ENCODE measurements at regions not wholly inside any gene's neighbourhood (a gene's known extent, or its start where the extent isn't known, plus 50 kb on each side); places are given as distances from the start of the nearest gene placed in this dataset.

GRCh38 chr11:114883472-114883871 is 205.1 kb downstream of the NXPE2 start:
- CTCF ChIA-PET = no interaction called here
- Mint-ChIP-seq H3K4me3 (ENCODE audit: low read depth, unreplicated experiment) (no peak overlapping the region), H3K27me3 (ENCODE audit: unreplicated experiment) (no peaks in the 10 kb centered on the region), H3K9me3 (ENCODE audit: low read depth, unreplicated experiment) (peaks cover 9% of the 10 kb centered on the region), H3K36me3 (ENCODE audit: insufficient read depth, unreplicated experiment) (no peaks in the 10 kb centered on the region), H3K4me1 (ENCODE audit: low read depth, unreplicated experiment) (no peaks in the 10 kb centered on the region), H3K27ac (ENCODE audit: unreplicated experiment) (no peak overlapping the region)
- no peak for TF ChIP-seq CTCF (IDR thresholded peaks at IDR 0.05; ENCODE audit: unreplicated experiment)
- DNase-seq = no peak
- intact Hi-C loops (cut with micrococcal nuclease; ENCODE audit: unreplicated experiment) = no loop called here
- BruUV-seq (replicated peaks) = no TSS peak

- Mint-ChIP-seq H3K36me3 (ENCODE audit: insufficient read depth, unreplicated experiment) (no peaks in the 10 kb centered on the region), H3K4me1 (ENCODE audit: low read depth, unreplicated experiment) (no peaks in the 10 kb centered on the region), H3K27ac (ENCODE audit: unreplicated experiment) (no peak overlapping the region), H3K4me3 (ENCODE audit: low read depth, unreplicated experiment) (no peak overlapping the region), H3K27me3 (ENCODE audit: unreplicated experiment) (no peaks in the 10 kb centered on the region), H3K9me3 (ENCODE audit: low read depth, unreplicated experiment) (peaks cover 14% of the 10 kb centered on the region)
- BruUV-seq (replicated peaks) = no TSS peak
- CTCF ChIA-PET = no interaction called here
- TF ChIP-seq CTCF (IDR thresholded peaks at IDR 0.05; ENCODE audit: unreplicated experiment) = no peak
- intact Hi-C loops (cut with micrococcal nuclease; ENCODE audit: unreplicated experiment) = no loop called here
- DNase-seq = no peak
Measured at GRCh38 chr11:114886644-114887265, 208.4 kb downstream of the NXPE2 start.

- intact Hi-C loops (cut with micrococcal nuclease; ENCODE audit: unreplicated experiment) = no loop called here
- Mint-ChIP-seq H3K27ac (ENCODE audit: unreplicated experiment) (no peak overlapping the region), H3K9me3 (ENCODE audit: low read depth, unreplicated experiment) (peaks cover 14% of the 10 kb centered on the region), H3K36me3 (ENCODE audit: insufficient read depth, unreplicated experiment) (no peaks in the 10 kb centered on the region), H3K4me1 (ENCODE audit: low read depth, unreplicated experiment) (no peaks in the 10 kb centered on the region), H3K27me3 (ENCODE audit: unreplicated experiment) (no peaks in the 10 kb centered on the region), H3K4me3 (ENCODE audit: low read depth, unreplicated experiment) (no peak overlapping the region)
- no peak for DNase-seq
- no peak for TF ChIP-seq CTCF (IDR thresholded peaks at IDR 0.05; ENCODE audit: unreplicated experiment)
- BruUV-seq (replicated peaks) = no TSS peak
- CTCF ChIA-PET = no interaction called here
Measured at GRCh38 chr11:114889594-114890011, 211.3 kb downstream of the NXPE2 start.

GRCh38 chr11:114890038-114890437 is 211.7 kb downstream of the NXPE2 start:
- Mint-ChIP-seq H3K27me3 (ENCODE audit: unreplicated experiment) (no peaks in the 10 kb centered on the region), H3K4me1 (ENCODE audit: low read depth, unreplicated experiment) (no peaks in the 10 kb centered on the region), H3K9me3 (ENCODE audit: low read depth, unreplicated experiment) (peaks cover 14% of the 10 kb centered on the region), H3K4me3 (ENCODE audit: low read depth, unreplicated experiment) (no peak overlapping the region), H3K36me3 (ENCODE audit: insufficient read depth, unreplicated experiment) (no peaks in the 10 kb centered on the region), H3K27ac (ENCODE audit: unreplicated experiment) (no peak overlapping the region)
- CTCF ChIA-PET = no interaction called here
- TF ChIP-seq CTCF (IDR thresholded peaks at IDR 0.05; ENCODE audit: unreplicated experiment) = no peak
- no TSS peak for BruUV-seq (replicated peaks)
- DNase-seq = no peak
- intact Hi-C loops (cut with micrococcal nuclease; ENCODE audit: unreplicated experiment) = no loop called here
